ENCODE measurements at regions not wholly inside any gene's neighbourhood (a gene's known extent, or its start where the extent isn't known, plus 50 kb on each side); places are given as distances from the start of the nearest gene placed in this dataset.
"Not testable (repeated sequence)": the region's sequence is repeated elsewhere in the genome, so short reads cannot be mapped to it uniquely, and the experiment has no call there.

GRCh38 chr21:36207577-36208320, 51.1 kb downstream of the DOP1B start:
- no peak for DNase-seq

DNA sequence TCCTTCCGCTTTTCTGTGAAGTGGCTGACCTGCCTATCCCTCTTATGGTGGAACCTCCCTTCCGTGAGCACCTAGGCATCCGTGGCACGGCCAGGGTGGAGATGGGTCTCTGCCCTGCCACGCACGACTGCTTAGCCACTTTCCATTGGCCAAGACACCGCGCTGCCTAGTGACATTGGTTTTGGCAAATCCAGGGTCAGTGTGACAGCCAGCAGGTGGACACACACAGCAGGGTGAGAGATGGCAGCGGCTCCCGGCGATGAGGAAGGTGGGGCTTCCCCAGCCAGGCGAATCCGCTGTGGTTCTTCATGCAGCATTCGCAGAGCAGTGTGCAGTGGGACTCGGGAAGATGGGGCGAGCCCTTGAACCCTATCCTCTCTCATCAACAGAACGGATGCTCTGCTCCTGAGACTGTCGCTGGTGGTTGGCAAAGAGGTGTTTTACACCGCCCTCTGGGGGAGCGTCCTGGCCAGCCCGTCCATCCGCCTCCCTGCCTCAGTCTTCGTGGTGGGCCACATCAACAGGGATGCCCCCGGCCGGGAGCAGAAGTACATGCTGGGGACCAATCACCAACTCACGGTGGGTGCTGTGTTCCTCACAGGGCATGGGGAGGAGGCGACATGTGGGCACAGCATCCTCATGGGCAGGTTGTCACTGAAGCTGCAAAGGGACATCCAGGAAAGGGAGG, 51.8 kb downstream of the DOP1B start:
- no peak for DNase-seq

DNA sequence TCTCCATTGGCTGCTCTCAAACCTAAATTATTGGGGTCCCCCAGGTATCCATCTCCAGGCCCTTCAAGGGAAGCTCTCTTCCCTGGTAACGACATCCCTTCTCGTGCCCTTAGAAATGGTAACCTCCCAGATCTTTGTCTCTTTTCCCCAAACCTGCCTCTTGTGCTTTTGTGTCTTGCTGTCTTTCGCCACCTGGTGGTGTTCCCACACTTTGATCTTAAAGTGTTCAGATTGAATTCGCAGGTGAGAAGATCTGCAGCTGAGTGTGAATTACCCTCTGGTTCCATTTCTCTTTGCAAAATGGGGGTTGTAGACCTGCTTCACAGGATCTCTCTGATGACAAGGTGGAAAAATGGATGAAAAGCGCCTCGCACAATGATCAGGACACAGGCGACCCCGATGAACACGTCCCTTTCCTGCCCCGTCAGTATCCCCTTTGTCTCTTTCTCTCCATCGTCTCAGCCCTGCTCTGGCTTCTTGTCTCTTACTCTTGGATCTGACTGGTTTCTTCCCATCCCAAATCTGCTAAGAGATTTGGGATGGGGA, 53.1 kb downstream of the DOP1B start:
- DNase-seq = peak; percentile 46

DNA sequence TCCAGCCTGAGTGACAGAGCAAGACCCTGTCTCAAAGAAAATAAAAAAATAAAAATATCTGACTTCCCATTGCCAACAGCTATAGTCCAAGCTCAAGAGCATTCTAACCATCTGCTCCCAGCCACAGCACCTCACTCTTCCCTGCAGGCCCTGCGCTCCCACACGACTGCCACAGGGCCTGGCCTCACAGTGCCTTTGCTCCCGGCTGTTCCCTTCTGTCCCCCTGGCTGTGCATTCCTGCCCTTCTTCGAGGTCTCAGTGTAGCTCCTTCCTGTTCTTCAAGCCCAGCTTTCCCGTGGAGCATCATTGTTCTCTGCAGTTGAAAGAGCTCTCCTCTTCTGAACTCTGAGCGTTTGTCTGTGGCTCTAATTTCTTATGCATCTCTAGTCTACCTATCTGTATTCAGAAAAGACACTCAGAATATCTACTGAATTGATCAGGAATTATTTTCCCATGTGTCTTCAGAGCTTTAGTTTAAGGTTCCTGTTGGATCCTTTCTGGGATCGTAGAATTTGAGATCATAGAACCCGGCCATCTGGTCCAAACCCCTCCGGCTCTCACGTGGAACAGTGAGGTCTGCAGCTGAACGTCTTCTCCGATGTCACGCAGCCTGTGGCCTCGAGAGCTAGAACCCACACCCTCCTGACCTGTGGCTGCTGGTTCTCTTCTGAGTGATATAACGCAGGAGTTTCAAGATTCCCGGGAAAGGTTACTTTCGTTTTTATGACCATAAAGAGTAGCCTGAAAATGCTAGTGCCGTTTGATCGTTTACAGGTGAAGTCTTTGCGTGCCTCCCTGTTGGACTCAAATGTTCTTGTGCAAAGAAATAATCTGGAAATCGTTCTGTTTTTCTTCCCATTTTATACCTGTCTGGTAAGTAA, 54.4 kb downstream of the DOP1B start:
- DNase-seq = no peak

DNA sequence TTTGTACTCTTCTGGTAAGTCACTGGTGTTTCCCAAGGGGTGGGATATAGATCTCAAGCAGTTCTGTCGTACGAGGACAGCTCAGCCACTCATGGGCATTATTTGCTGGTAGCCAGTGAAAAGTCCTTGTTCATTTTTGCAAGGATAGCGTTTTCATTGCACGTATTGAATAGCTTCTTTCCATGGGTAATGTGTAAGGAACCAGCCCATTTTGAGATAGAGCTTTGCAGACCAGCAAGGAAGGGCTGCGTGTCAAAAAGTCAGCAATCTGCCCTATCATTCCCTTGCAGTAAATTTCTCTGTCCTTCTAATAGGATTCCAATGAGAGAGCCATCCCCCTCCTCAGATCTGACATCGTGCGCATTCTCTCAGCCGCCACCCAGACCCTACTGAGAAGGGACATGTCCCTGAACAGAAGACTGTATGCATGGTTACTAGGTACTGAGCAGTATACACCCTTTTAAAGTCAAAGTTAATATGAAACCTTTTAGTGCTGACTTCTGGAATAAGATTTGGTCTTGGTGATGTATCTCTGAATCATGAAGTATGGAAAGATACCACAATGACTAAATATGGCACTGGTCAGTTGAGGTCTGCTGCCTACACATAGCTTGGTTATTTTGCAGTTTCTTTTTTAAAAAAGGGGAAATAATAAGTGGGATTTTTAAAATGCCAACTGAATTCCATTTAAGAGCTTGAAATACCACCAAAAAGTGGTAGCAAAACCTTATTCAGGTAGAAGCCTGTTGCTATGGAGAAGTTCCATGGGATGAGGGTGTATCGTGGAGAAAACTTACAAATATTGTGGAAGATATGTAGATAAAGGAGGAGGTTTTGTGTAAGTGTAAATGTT, 55.3 kb downstream of the DOP1B start:
- no peak for DNase-seq

GRCh38 chr21:36212513-36212780, 55.8 kb downstream of the DOP1B start:
- no peak for DNase-seq

GRCh38 chr21:36214561-36214960, 57.9 kb downstream of the DOP1B start:
- DNase-seq = no peak

DNA sequence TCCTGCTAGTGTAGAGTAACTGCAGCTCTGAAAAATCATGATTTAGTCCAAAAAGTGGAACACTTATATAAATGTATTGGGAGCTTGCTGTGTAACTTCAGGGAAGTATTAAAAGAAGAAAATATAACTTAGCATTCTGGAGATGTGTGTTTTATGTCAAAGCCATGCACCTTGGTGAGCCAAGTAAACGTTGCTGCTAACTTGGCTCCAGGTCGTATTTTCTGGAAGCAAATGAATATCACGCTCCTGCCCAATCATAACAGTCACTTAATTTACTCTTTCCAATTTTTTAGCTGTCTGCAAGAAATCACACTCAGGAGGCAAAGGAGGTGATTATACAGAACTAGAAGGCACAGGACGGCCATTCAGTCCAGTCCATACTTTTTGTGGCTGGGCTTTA, 61.1 kb downstream of the DOP1B start:
- no peak for DNase-seq

GRCh38 chr21:36218691-36219090, 62.1 kb downstream of the DOP1B start:
- DNase-seq = no peak

- DNase-seq = no peak
These were observed 66.8 kb downstream of the DOP1B start for GRCh38 chr21:36223451-36223850.

DNA sequence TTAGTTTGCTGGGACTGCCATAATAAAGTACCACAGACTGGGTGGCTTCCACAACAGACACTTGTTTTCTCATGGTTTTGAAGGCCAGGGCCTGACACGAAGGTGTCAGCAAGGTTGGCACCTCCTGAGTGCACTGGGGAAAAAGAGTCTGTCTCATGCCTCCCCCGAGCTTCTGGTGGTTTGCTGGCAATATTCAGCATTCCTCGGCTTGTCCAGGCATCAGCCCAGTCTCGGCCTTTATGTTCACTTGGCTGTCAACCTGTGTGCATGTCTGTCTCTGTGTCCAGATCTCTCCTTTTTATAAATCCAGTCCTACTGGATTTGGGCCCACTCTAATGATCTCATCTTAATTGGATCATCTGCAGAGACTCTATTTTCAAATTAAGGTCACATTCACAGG, 72.6 kb downstream of the DOP1B start:
- no peak for DNase-seq

DNA sequence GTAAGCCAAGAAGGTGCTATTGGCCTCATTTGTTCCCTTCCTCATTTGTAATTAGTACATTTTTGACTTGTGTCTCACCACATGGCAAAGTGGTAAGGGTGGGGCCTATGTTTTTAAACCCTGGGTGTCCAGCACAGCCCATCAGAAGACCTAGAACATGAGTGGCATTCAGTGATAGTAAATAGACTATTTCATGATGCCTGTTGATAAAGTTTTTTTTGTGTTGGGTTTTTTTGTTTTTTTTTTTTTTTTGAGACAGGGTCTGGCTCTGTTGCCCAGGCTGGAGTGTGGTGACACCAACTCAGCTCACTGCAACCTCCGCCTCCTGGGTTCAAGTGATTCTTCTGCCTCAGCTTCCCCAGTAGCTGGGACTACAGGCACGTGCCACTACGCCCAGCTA, 74.8 kb downstream of the DOP1B start:
- DNase-seq = not testable (repeated sequence)

DNA sequence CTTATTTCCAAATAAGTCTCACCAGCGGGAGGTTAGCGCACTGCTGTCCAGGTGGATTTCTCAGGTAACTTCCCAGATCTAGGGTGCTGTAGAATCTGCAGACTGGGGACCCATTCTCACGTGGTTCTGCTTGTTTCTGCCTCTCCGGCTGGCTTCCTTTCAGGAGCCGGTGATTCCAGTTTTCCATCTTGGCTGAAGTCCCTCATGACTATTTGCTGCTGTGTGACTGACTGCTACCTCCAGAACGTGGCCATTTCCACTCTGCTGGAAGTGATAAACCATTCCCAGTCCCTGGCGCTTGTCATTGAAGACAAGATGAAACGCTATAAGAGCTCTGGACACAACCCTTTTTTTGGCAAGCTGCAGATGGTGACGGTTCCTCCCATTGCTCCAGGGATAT, 76.0 kb downstream of the DOP1B start:
- DNase-seq = no peak

- no peak for DNase-seq
These were observed 78.5 kb downstream of the DOP1B start for GRCh38 chr21:36235058-36235582.

- no peak for DNase-seq
These were observed 79.6 kb downstream of the DOP1B start for GRCh38 chr21:36236052-36236730.

DNA sequence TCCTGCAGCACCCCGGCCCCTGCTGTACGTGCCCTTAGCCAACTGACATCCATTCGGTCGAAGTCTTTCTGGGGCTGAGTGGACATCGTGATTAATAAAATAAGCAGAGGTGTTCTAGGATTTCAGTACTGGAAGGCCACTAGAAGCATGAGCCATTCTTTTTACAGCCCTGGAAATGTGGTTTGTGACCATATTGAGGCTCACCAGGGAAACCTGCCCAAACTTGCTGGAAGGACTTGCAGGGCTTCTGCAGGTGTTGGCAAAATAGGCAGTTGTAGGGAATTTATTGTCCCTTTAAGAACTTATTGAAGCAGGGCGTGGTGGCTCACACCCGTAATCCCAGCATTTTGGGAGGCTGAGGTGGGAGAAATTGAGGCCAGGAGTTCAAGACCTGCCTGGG, 80.8 kb downstream of the DOP1B start:
- no peak for DNase-seq

GRCh38 chr21:36239585-36239984, 80.4 kb upstream of the MORC3 start:
- DNase-seq = no peak

DNA sequence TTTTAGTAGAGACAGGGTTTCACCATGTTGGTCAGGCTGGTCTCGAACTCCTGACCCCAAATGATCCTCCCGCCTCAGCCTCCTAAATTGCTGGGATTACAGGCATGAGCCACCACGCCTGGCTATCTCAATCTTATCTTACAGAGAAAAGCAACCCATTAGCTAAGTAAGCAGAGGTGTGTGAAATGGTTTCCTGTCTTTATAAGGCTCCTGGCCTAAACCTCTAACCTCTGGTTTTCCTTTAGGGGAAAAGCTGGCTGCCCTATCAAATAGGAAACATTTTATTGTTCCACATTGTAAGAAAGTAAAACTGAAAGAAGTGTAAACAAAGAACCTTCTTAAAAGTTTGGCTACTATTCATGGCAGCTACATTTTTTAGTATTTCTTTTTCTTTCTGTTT, 78.3 kb upstream of the MORC3 start:
- DNase-seq = no peak

DNA sequence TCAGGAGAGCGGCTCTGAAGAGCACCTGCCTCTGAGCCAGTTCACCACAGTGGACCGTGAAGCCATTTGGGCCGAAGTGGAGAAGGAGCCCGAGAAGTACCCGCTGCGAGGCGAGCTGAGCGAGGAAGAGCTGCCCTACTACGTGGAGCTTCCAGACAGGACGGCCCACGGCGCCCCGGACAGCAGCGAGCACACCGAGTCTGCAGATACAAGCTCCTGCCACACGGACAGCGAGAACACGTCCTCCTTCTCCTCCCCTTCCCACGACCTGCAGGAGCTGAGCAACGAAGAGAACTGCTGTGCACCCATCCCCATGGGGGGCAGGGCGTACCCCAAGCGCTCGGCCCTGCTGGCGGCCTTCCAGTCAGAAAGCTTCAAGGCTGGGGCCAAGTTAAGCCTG, 74.9 kb upstream of the MORC3 start:
- DNase-seq = no peak

GRCh38 chr21:36245649-36246048, 74.3 kb upstream of the MORC3 start:
- no peak for DNase-seq

DNA sequence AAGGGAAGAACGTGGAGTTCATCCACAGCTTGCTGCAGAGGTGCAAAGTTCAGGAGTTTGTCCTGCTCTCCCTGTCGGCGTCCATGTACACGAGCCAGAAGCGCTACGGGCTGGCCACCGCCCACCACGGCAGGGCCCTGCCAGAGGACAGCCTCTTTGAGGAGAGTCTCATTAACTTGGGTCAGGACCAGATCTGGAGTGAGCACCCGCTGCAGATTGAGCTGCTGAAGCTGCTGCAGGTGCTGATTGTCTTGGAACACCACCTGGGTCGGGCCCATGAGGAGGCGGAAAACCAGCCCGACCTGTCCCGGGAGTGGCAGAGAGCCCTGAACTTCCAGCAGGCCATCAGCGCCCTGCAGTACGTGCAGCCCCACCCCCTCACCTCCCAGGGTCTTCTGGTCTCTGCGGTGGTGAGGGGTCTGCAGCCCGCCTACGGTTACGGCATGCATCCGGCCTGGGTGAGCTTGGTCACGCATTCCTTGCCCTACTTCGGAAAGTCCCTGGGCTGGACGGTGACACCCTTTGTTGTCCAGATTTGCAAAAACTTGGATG, 73.8 kb upstream of the MORC3 start:
- no peak for DNase-seq

Data from eye (tissue), 1 donor.